ENCODE measurements at regions not wholly inside any gene's neighbourhood (a gene's known extent, or its start where the extent isn't known, plus 50 kb on each side); places are given as distances from the start of the nearest gene placed in this dataset.
"Not testable (repeated sequence)": the region's sequence is repeated elsewhere in the genome, so short reads cannot be mapped to it uniquely, and the experiment has no call there.

- DNase-seq (ENCODE audit: insufficient read length, low spot score) (peak; percentile 40), FAIRE-seq (peak; percentile 94)
Observed at GRCh38 chr12:75944097-75944904, 87.3 kb downstream of the PHLDA1 start.

- DNase-seq (ENCODE audit: insufficient read length, low spot score) (no peak), FAIRE-seq (no peak)
Observed at GRCh38 chr12:75943730-75944096, 87.9 kb downstream of the PHLDA1 start.

- DNase-seq (ENCODE audit: insufficient read length, low spot score); FAIRE-seq: not testable (repeated sequence)
Observed at GRCh38 chr12:75941661-75942060, 89.9 kb downstream of the PHLDA1 start.

GRCh38 chr12:75939016-75939642, 92.4 kb downstream of the PHLDA1 start:
- FAIRE-seq (no peak), DNase-seq (ENCODE audit: insufficient read length, low spot score) (no peak)

- DNase-seq (ENCODE audit: insufficient read length, low spot score) (no peak), FAIRE-seq (no peak)
Observed at GRCh38 chr12:75938189-75938588, 93.4 kb downstream of the PHLDA1 start.

GRCh38 chr12:75937486-75937885, 94.1 kb downstream of the PHLDA1 start:
- DNase-seq (ENCODE audit: insufficient read length, low spot score) (no peak), FAIRE-seq (no peak)

- no peak for DNase-seq (ENCODE audit: insufficient read length, low spot score)
- FAIRE-seq, result peak; percentile 28
Observed at GRCh38 chr12:75936515-75937440, 94.8 kb downstream of the PHLDA1 start.

GRCh38 chr12:75935539-75936242, 95.9 kb downstream of the PHLDA1 start:
- FAIRE-seq (no peak), DNase-seq (ENCODE audit: insufficient read length, low spot score) (no peak)

- DNase-seq (ENCODE audit: insufficient read length, low spot score) (no peak), FAIRE-seq (no peak)
Observed at GRCh38 chr12:75933101-75933500, 98.5 kb downstream of the PHLDA1 start.

- FAIRE-seq (no peak), DNase-seq (ENCODE audit: insufficient read length, low spot score) (no peak)
Observed at GRCh38 chr12:75932241-75932640, 99.3 kb downstream of the PHLDA1 start.

- no peak for DNase-seq (ENCODE audit: insufficient read length, low spot score)
- FAIRE-seq, result no peak
Observed at GRCh38 chr12:75923964-75924666, 107.5 kb downstream of the PHLDA1 start.

GRCh38 chr12:75922944-75923642, 108.5 kb downstream of the PHLDA1 start:
- no peak for DNase-seq (ENCODE audit: insufficient read length, low spot score)
- no peak for FAIRE-seq

- DNase-seq (ENCODE audit: insufficient read length, low spot score) (no peak), FAIRE-seq (no peak)
Observed at GRCh38 chr12:75921622-75922289, 109.8 kb downstream of the PHLDA1 start.

- no peak for DNase-seq (ENCODE audit: insufficient read length, low spot score)
- no peak for FAIRE-seq
Observed at GRCh38 chr12:75917715-75918114, 113.9 kb downstream of the PHLDA1 start.

- DNase-seq (ENCODE audit: insufficient read length, low spot score) (no peak), FAIRE-seq (peak; percentile 71)
Observed at GRCh38 chr12:75917083-75917482, 114.5 kb downstream of the PHLDA1 start.

GRCh38 chr12:75913502-75914351, 117.8 kb downstream of the PHLDA1 start:
- DNase-seq (ENCODE audit: insufficient read length, low spot score) (no peak), FAIRE-seq (no peak)

- FAIRE-seq (no peak), DNase-seq (ENCODE audit: insufficient read length, low spot score) (no peak)
Observed at GRCh38 chr12:75909714-75910656, 121.6 kb downstream of the PHLDA1 start.
